ENCODE measurements at regions not wholly inside any gene's neighbourhood (a gene's known extent, or its start where the extent isn't known, plus 50 kb on each side); places are given as distances from the start of the nearest gene placed in this dataset.
A peak's percentile ranks its signal among the peaks of the same experiment; 100 is the strongest.

- TF ChIP-seq CTCF (IDR thresholded peaks at IDR 0.05; ENCODE audit: low read depth, low read length): no peak
- no peak overlapping the region for H3K4me3 ChIP-seq (ENCODE audit: low read depth, low read length)
- no peak for DNase-seq (ENCODE audit: low read depth, low spot score)
- in situ Hi-C loops (cut with HindIII; ENCODE audit: low sequenced_read_pairs): no loop called here
Measured at GRCh38 chr4:35948171-35948570, 296.1 kb downstream of the ARAP2 start.

GRCh38 chr4:35950442-35950841 lies 293.9 kb downstream of the ARAP2 start:
- DNase-seq (ENCODE audit: low read depth, low spot score): no peak
- in situ Hi-C loops (cut with HindIII; ENCODE audit: low sequenced_read_pairs): no loop called here
- no peak for TF ChIP-seq CTCF (IDR thresholded peaks at IDR 0.05; ENCODE audit: low read depth, low read length)
- H3K4me3 ChIP-seq (ENCODE audit: low read depth, low read length): no peak overlapping the region

- no peak overlapping the region for H3K4me3 ChIP-seq (ENCODE audit: low read depth, low read length)
- no peak for TF ChIP-seq CTCF (IDR thresholded peaks at IDR 0.05; ENCODE audit: low read depth, low read length)
- no peak for DNase-seq (ENCODE audit: low read depth, low spot score)
- in situ Hi-C loops (cut with HindIII; ENCODE audit: low sequenced_read_pairs): no loop called here
Measured at GRCh38 chr4:35952751-35953150, 291.6 kb downstream of the ARAP2 start.

DNA sequence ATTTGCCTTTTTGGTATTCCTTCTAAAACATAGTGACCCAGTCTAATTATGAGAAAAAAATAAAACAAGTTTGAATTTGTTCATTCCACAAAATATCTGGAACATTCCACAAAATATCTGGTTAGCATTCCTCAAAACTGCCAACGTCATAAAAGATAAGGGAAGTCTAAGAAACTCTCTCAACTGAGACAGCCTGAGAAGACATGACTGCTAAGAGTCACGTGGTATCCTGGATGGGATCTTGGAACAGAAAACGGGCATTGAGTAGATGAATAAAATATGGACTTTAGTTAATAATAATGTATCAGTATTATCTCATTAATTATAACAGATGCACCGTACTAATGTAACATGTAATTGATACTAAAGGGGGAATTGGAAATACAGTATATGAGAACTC lies 280.9 kb downstream of the ARAP2 start:
- no peak overlapping the region for H3K4me3 ChIP-seq (ENCODE audit: low read depth, low read length)
- in situ Hi-C loops (cut with HindIII; ENCODE audit: low sequenced_read_pairs): no loop called here
- no peak for TF ChIP-seq CTCF (IDR thresholded peaks at IDR 0.05; ENCODE audit: low read depth, low read length)
- no peak for DNase-seq (ENCODE audit: low read depth, low spot score)

GRCh38 chr4:35963974-35964515 lies 280.3 kb downstream of the ARAP2 start:
- TF ChIP-seq CTCF (IDR thresholded peaks at IDR 0.05; ENCODE audit: low read depth, low read length): no peak
- in situ Hi-C loops (cut with HindIII; ENCODE audit: low sequenced_read_pairs): no loop called here
- peak; percentile 10 for DNase-seq (ENCODE audit: low read depth, low spot score)
- no peak overlapping the region for H3K4me3 ChIP-seq (ENCODE audit: low read depth, low read length)

- no peak for DNase-seq (ENCODE audit: low read depth, low spot score)
- in situ Hi-C loops (cut with HindIII; ENCODE audit: low sequenced_read_pairs): no loop called here
- TF ChIP-seq CTCF (IDR thresholded peaks at IDR 0.05; ENCODE audit: low read depth, low read length): no peak
- H3K4me3 ChIP-seq (ENCODE audit: low read depth, low read length): no peak overlapping the region
Measured at GRCh38 chr4:35965300-35965699, 279.0 kb downstream of the ARAP2 start.

DNA sequence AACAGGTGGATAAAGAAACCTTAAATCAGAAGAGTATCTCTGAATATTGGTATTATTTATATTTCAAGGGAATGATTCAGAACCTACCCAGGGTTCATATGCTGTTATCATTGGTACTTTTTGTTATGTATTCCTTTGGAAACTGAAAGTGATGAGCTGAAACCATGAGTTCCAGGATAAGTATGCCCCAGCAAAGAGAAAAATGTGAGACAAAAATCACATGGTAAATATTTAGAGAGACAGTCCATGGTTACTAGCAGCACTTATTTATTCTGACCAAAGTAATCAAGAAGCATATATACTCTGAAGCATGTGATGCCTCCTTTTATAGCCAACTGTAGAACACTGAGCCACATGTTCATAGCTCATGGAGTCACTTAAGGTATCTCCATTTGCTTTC lies 277.7 kb downstream of the ARAP2 start:
- TF ChIP-seq CTCF (IDR thresholded peaks at IDR 0.05; ENCODE audit: low read depth, low read length): no peak
- in situ Hi-C loops (cut with HindIII; ENCODE audit: low sequenced_read_pairs): no loop called here
- no peak overlapping the region for H3K4me3 ChIP-seq (ENCODE audit: low read depth, low read length)
- no peak for DNase-seq (ENCODE audit: low read depth, low spot score)

Data from astrocyte of the spinal cord (primary cell).